Smooth muscle cell of the brain vasculature (primary cell): ENCODE measurements at regions not wholly inside any gene's neighbourhood (a gene's known extent, or its start where the extent isn't known, plus 50 kb on each side); places are given as distances from the start of the nearest gene placed in this dataset.

ENCODE experiments used
- DNase-seq: peaks from one replicate; pipeline ENCODE4 v3.0.0-alpha.2; 2012; ENCODE audit warnings: low read depth, low spot score

DNA sequence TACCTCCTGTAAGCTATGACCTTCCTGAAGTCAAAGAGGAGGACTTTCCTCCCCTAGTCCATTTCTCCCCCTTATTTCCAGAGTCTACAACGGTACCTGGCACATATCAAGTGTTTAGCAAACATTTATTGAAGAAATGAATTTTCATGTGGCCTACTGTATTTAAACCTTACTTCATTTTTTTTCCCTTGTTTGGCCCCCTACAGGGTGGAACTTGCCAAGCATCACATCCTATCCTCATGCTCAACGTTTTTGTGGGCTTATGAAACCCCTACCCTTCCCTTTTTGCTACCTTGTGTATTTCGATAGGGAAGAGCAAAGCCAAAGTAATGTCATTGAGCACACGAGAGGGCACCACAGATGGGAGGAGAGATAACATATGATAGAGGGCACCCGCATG is 1857.8 kb upstream of the WWC1 start:
- DNase-seq, result no peak

DNA sequence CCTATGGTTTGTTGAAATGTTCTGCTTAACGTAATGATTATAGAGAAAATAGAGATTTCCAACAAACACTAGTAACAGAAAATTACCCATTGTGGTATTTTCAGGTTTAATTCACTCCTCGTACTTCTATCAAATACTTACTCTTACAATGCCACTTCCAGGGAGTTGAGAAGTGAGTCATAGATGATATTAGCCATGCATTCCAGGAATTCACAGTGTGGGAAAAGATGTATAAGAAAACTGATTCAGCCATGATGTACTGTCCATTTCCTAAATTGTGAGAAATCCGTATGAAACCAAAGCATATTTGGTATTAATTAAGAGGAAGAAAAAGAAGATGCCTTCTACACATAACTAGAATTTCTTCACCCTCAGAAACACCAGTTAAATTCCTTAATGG is 1854.6 kb upstream of the WWC1 start:
- DNase-seq, result no peak

DNA sequence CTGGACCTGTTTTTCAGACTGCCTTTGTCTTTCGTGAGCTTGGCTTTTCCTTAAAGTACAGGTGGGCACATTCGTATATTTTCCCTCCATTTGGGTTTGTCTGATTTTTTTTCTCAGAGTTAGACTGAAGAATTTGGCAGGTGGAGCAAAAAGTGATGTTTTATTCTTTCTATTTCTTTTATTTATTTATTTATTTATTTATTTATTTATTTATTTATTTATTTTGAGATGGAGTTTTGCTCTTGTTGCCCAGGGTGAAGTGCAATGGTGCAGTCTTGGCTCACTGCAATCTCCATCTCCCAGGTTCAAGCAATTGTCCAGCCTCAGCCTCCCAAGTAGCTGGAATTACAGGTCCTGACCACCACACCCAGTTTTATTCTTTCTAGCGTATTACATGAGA is 1805.1 kb upstream of the WWC1 start:
- no peak for DNase-seq

DNA sequence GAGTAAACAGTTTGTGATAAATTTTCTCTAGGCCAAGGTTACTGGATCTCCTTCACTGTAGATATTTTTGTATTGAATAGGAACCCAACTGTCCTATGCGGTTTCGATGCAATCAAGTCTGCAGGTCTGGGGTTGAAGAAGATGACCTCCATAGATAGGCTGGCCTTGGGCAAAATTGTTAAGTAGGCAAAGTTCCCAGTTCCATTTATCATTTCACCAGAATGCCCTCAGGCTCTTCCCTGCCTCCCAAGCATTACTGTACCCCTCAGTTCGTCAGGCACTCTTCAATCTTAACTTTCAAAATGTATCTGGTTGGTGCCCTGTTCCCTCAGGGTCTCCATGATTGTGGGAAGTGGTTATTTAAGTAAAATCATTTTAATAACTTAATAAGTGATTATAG is 1802.9 kb upstream of the WWC1 start:
- no peak for DNase-seq

DNA sequence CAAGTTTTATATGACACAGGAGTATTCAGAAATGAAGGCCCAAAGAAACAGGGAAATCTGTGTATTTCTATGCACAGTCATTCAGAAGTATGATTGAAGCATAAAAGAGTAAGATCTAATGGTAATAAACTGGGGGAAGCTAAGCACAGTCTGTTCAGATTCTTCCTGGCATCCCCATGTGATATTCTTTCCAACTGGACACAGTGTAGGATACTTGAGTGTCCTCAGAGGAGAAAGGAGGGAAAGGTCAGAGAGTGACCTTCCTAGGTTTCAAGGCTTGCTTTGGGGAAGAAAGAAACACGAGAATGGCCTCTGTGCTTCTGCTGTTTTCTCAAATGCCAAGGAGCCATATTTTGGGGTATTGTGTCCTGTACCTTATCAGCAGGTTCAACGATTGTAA is 1798.4 kb upstream of the WWC1 start:
- DNase-seq, result no peak

DNA sequence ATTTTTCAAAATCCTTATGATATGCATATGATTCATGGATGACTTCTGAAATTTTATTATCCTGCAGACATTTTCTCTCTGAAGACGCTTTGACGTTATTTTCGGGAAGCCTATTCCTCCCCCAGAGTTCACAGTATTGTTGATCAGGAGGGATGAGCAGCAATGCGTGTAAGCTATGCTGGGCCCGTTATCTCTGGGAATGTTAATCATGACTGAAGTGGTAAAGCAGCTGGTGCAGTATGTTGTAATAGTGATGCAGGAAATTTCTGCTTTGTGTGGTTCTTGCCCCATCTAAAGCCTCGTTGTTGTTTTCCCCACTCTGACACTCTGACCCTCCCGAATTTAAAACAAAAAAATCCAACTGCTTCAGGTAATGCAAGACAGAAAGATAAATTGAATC is 1797.8 kb upstream of the WWC1 start:
- no peak for DNase-seq

DNA sequence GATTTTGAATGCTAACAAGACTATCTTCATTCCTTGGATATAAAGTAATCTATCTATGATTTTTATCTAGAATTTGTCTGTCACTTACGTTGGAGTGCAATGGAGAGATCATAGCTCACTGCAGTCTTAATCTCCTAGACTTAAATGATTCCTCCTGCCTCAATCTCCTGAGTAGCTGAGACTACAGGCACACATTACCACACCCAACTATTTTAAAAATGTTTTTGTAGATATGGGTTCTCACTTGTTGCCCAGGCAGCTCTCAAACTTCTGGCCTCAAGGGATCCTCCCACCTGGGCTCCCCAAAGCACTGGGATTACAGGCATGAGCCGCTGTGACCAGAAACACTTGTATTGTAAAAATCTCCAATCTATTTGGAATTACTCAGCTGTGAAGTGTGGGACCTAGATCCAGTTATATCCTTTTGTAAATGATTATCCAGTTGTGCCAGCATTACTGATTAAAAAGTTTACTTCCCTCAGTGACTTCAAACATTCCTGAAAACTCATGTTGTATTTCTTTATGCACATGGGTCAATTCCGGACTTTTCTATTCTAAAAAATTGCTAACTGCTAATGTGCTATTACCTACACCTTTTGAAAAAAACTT is 1793.8 kb upstream of the WWC1 start:
- no peak for DNase-seq

DNA sequence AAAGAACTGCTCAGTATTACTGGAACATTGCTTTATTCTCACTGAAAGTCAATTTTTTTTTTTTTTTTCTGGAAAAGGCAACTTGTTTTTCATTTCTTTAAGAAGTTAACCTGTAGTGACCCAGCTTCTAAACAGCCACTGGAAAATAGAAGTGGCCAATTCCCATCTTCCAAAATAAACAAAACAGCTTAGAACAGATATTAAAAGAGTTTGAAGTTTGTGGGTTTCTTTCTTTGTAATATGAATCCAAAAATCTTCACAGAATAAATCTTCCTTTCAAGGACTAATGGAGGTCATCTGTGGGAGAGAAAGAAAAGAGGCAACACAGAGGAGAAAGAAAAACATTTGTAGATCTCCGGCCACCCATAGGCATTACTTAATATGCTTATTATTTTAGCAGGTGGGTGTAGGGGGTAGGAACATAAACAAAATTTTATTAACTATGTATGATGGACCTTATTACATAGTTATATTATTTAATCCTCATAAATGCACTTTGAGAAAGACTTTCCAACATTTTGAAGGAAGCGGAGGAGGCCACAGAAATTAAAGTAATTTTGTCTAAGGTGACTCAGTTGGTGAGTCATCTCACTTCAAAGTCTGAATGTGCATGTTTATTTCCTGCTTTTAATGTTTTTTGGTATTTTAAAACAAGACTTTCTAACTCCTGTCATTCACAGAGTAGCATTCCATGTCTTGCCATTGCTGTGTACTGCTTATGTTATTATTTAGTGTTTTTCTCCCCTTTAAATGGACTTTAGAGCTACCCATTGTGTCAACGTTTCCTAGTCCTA is 1791.8 kb upstream of the WWC1 start:
- DNase-seq, result no peak

DNA sequence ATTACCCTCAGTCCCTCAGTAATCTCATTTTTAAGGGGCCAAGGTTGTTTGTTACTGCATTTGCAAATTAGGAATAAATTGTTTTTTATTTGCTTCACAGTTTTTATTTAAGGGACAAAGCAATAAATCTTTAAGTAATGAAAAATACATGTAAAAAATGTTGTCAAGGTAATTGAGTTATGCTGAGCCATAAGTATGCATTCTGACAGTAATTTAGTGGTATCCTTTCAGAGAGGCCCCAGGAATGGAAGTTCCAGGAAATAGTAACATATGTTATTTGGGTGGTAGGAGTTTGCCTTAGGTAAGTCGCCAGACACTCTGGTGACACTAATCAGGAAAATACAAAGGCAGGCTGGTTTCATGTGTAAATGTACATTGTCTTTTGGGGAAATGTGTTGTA is 1787.9 kb upstream of the WWC1 start:
- no peak for DNase-seq

DNA sequence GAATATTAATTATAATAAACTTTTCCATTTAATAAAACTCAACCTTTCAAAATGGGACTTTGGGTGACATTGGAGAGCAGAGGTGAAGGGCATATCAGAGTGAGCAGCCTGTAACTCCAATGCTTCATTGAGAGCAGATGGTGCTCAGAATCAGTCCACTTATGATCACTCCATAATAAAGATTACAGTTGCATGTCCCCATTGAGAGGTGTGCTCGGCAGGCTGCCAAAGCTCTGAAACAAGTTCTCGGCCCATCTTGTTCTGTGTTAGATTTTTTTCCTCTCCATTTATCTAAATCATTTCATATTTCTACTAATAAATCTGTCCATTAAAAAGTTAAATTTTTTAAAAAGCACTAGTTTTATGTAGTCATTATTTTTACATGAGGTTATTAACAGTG is 1786.4 kb upstream of the WWC1 start:
- no peak for DNase-seq

DNA sequence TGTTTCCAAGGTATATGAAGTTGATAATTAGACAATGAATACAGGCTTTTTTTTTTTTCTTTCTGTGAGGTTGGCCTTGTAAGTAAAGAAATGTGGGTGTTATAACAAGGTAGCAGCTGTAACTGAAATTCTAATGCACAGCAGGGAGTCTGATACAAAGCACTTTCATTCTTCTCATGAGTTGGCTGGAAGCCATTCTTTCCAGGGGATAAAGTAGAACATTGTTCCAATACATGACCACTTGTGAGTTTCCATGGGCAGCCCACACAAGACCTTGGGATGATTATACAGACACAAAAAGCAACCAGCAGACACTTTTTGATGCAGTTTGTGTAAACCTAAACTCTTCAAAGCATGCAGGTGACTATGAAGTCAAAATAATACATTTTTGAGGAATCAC is 1785.9 kb upstream of the WWC1 start:
- no peak for DNase-seq

DNA sequence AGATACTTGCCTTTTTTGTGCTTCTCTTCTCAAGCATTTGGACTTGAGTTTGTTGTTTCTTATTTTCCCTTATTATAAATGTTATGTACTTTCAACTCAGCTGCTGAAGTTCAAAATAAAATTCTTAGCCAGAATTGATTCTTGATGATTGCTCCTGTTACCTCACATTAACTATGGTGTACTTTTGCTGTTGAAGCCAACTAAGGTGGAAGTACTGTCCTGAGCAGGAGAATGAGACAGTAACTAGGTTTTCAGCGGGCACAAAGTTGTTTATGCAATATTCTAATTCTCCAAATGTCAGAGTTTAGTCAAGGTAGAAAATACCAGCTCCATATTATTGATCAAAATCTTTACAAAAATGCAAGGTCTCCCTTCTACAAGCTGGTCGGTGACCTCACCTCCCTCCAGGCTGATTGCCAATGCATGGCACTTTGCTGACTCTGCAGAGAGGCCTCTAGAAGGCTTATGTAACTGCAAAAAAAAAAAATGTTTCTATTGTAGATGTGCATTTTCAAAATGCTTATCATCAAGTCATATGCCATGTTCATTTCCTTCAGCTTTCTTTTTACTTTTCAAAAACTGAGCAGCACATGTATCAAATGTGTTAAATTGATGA is 1783.5 kb upstream of the WWC1 start:
- no peak for DNase-seq

DNA sequence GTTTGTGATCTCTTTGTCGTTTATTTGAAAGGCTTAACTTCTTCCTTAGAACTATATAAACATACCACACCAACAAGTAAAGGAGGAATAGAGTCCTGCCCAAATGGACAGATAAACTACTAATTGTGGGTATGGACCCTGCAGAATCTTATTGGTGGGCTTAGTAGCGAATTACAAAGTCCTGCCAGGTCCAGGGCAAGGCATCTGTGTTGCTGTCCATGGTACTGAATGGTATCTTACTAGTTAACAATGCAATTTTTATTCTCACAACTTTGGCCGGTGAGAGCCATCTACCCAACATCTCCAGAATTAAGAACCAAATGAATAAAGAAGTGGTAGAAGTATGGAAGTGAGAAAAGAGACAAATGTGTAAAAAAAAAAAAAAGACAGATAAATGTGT is 1782.4 kb upstream of the WWC1 start:
- DNase-seq, result no peak

DNA sequence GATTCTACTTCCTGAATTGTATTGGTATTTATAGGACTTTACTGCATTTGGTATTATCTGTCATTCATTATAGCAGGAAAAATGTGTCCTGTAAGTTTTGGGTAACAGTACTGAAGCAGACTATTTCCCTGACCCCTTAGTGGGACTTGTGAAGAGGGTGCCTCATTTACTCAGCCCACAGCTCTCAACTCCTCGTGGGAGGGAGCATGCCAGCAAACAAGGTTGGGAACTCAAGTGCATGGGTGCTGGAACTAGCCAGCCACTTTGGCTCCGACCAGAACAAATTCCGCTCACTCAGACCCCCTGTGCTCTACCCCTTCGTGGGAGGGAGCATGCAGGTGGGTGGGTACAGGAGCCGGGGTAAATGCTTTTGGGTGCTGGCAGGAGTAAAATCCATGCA is 1773.5 kb upstream of the WWC1 start:
- no peak for DNase-seq

DNA sequence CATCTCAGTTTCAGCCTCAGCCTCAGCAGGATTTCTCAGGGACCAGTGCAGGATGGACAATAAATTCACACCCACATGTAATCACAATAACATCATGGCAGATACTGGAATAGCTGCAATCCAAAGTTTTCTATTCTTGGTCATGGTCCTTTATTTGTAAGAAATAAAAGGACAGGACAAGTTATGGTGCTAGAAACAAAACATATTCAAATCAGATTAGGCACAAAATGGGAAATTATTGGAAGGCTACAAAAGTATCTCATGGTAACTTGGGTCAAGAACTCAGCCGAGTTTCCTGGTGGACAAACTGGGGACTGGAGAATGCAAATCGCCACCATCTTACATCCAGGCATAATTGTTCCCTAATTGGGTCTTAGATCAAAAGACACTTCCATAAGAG is 1768.2 kb upstream of the WWC1 start:
- DNase-seq, result no peak

DNA sequence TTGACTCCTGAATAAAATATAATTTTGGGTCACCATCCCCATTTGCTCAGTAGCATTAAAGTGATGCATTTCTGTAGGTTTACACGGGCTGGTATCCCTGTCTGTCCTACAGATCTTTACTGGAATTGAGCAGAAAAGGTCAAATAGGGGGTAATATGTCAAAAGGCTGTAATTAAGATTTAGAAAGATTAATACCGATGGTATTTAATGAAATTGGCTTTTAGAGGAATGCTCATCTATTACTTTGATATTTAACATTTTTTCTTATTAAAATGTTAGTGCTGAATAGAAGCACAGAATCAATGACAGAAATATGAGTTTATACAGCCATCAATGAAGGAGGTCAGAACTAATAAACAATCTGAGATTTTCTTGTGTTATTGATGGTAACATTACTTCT is 1762.2 kb upstream of the WWC1 start:
- DNase-seq, result no peak

DNA sequence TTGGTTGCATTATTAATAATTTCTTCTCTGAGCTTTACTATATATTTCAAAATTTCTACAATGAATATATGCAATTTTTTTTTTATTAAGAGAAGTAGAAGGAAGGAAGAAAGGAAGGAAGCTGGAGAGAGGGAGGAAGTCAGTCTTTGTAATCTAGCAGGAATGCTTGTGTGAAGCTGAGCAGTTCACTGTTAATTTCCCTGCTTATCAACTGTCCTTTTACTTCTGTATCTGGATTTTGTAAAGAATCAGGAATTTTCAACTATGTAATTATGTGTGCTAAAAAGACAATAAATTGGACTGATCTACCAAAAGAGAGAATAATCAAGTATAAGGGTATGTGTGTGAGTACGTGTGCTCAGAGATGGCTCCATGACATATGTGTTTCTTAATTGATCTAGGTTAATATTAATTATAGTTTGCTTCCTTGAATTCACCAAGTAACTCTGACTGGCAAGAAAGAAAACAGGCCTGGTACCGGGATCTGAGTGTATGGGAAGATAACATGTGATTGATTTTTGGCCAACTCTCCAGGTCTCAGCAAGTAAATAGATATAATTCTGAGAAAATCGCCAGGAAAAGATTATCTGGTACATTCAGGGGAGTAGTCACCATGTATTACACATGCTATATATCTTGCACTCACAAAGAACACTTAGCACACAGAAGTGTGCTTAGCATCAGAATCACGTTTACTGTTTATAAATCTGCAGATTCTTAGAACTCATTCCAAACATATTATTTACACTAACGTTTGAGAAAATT is 1758.8 kb upstream of the WWC1 start:
- DNase-seq, result no peak

DNA sequence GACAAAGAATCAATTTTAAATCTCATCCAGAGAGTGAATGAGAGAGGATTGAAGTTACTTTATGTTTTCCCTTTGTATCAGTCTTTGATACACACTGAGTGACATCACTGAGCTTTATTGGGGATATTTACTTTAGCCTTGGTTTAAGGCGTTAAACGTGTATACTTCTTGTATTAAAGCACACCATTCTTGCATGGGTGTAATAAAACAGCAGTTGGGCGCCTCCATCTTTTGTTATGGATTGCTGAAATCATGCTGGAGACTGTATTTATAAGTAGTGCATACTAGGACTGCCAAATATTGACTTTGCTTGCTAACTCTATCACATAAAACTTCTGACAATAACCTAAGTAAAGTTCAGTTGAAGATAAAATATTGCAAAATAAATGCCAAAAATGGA is 1755.8 kb upstream of the WWC1 start:
- DNase-seq, result no peak

DNA sequence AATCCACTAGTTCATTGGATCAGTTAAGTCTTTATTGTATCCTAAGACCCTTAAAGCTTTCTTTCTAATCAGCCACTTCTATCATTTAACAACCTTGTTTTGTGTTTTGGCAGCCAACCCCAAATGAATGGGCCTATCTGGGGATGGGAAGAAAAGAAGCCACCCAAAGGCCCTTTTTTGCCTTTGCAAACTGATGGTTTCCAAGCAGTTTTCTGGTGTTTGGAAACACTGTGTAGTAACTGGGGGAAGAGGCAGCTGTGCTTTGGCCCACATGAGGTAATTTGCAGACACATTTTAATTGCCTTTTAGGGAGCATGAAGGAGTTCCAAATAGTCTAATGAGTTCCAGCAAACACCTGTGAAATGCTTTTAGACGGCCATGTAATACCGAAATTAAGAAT is 1751.3 kb upstream of the WWC1 start:
- no peak for DNase-seq

DNA sequence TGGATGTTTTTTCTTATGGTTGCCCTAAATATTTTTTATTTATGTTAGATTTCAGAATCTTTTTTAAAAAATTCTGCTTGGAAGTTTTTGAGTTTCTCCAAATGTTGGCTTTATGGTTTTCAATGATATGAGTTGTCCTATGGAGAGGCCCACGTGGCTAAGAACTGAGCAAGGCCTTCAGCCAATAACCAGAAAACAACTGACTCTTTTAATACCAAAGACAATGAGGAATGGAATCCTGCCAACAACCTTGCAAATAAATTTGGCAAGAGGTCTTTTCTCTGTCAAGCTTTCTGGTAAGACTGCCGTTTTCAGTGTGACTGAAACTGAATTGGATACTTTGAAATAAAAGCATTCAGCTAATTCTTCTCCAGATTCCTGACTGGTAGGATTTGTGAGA is 1740.1 kb upstream of the WWC1 start:
- DNase-seq, result no peak

DNA sequence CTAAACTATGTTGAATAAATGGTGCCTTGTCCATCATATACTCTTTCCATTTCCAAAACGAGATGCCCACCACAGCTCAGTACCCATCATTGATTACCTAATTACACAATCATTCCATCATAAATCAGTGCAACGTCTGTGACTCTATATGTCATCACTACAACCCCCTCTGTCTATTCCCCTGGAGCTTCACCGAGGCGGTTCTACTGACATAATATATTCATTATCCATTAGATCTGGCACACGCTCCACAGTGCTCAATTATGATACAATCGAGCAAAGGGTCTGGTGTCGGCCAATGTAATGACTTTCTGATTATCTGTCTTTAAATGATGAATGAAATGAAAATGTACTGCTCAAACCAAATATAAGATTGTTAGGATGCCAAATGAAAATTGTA is 1737.7 kb upstream of the WWC1 start:
- no peak for DNase-seq

DNA sequence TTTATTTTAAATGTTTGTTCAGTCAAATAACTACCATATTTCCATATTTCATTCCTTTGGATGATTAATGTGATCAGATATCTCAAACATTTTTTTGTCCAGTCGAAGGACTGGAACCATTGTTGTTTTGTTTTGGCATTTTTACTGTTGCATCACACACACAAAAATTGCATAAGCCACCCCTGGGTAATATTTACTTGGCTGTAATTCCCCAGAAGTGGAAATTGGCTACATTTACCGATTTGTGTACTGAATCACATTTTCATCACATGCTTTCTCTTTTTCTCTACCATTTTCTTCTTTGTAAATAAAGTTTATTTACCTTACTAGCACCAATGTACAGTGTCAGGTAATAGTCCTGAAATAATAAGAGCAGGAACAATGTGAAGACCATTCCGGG is 1729.7 kb upstream of the WWC1 start:
- DNase-seq, result no peak

DNA sequence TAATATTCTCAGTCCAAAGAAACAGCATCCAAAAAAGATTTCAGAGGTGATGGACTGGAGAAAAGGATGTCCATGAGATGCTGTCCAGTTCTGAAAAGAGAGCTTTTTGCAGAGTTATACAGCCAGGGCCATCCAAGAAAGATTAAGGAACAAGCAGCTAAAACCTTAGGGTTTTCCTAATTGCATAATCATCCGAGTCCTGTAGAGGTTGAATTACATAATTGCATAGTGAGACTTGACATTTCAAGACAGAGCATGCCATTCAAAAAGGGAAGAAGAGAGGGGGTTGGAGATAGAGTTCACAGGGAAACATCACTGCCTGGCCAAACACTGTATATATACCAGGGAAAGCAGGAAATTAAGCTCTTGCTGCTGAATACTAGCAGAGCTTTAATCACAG is 1729.2 kb upstream of the WWC1 start:
- no peak for DNase-seq
